ENCODE measurements at regions not wholly inside any gene's neighbourhood (a gene's known extent, or its start where the extent isn't known, plus 50 kb on each side); places are given as distances from the start of the nearest gene placed in this dataset.

- POLR2A ChIA-PET = no interaction called here
- TF ChIP-seq MAX (IDR thresholded peaks at IDR 0.05; ENCODE audit: insufficient read depth, insufficient read length) = no peak
- intact Hi-C loops (cut with micrococcal nuclease) = no loop called here
Observed at GRCh38 chr9:28293369-28294090, 720.2 kb upstream of the C9orf72 start.

GRCh38 chr9:28301281-28301680 is 728.0 kb upstream of the C9orf72 start:
- Histone ChIP-seq H3K36me3 (ENCODE audit: control insufficient read depth in 2 of 2, extremely low read depth in 1 of 2, insufficient read depth in 2 of 2, low read length in 2 of 2) (no peaks in the 10 kb centered on the region), H3K9ac (replicated peaks; ENCODE audit: extremely low read depth, insufficient read depth, low read length) (no peak overlapping the region), H3K4me3 (replicated peaks in 1 of 3; ENCODE audit: insufficient read depth in 1 of 3, low read depth in 1 of 3, low read length in 3 of 3) (no peak overlapping the region), H2AFZ (ENCODE audit: low read depth, low read length) (no peak overlapping the region), H3K27ac (ENCODE audit: insufficient read depth, low read depth, low read length) (no peak overlapping the region), H3K9me1 (replicated peaks; ENCODE audit: control insufficient read depth, extremely low read depth, insufficient read depth, low read length) (no peaks in the 10 kb centered on the region), H3K4me1 (ENCODE audit: control insufficient read depth, extremely low read depth, insufficient read depth, low read length) (no peaks in the 10 kb centered on the region), H3K79me2 (ENCODE audit: control insufficient read depth, insufficient read depth, low read length) (no peaks in the 10 kb centered on the region), H4K20me1 (replicated peaks; ENCODE audit: control insufficient read depth, extremely low read depth, insufficient read depth, low read length) (no peaks in the 10 kb centered on the region), H3K9me3 (replicated peaks; ENCODE audit: control insufficient read depth, insufficient read depth, low read length) (no peaks in the 10 kb centered on the region), H3K4me2 (ENCODE audit: insufficient read depth, low read length) (no peak overlapping the region), H3K27me3 (ENCODE audit: control insufficient read depth in 2 of 2, insufficient read depth in 2 of 2, low read length in 2 of 2) (no peaks in the 10 kb centered on the region)
- ChIA-PET POLR2A (no interaction called here), CTCF (no interaction called here)
- TF ChIP-seq CTCF (IDR thresholded peaks at IDR 0.05; ENCODE audit: extremely low read depth in 1 of 2, insufficient read depth in 1 of 2, low read depth in 1 of 2, low read length in 2 of 2) = no peak
- no peak for TF ChIP-seq GATA2 (IDR thresholded peaks at IDR 0.05; ENCODE audit: insufficient read depth, insufficient read length, low read depth, low read length)
- no peak for TF ChIP-seq FOS (IDR thresholded peaks at IDR 0.05; ENCODE audit: borderline replicate concordance, insufficient read depth, low read length)
- no peak for TF ChIP-seq POLR2A (IDR thresholded peaks at IDR 0.05; ENCODE audit: low read depth, low read length)
- TF ChIP-seq JUN (IDR thresholded peaks at IDR 0.05; ENCODE audit: borderline replicate concordance, insufficient read depth, insufficient read length, low read depth) = no peak
- no peak for TF ChIP-seq EZH2 (IDR thresholded peaks at IDR 0.05; ENCODE audit: borderline replicate concordance, low read depth, low read length, severe bottlenecking)
- TF ChIP-seq POLR2AphosphoS5 (IDR thresholded peaks at IDR 0.05; ENCODE audit: insufficient read depth, low read depth, low read length) = no peak
- no peak for TF ChIP-seq MAX (IDR thresholded peaks at IDR 0.05; ENCODE audit: insufficient read depth, insufficient read length)
- no peak for TF ChIP-seq MYC (IDR thresholded peaks at IDR 0.05; ENCODE audit: low read depth, low read length)
- FAIRE-seq (no peak), DNase-seq (ENCODE audit: low read depth, low spot score) (no peak)
- no TSS peak for BruUV-seq (replicated peaks)
- intact Hi-C loops (cut with micrococcal nuclease) = no loop called here
- dilution Hi-C loops (cut with MboI; ENCODE audit: extremely low pct_ligation_motif_present, low sequenced_read_pairs) = no loop called here

More at GRCh38 chr9:28293369-28294090, 720.2 kb upstream of the C9orf72 start:
- dilution Hi-C loops (cut with MboI; ENCODE audit: extremely low pct_ligation_motif_present, low sequenced_read_pairs) = no loop called here
- FAIRE-seq (no peak), DNase-seq (ENCODE audit: low read depth, low spot score) (no peak)
- no peak overlapping the region for H3K27ac ChIP-seq (ENCODE audit: insufficient read depth, low read depth, low read length)
- BruUV-seq (replicated peaks) = no TSS peak
- no peaks in the 10 kb centered on the region for H3K9me3 ChIP-seq (replicated peaks; ENCODE audit: control insufficient read depth, insufficient read depth, low read length)
- H3K9ac ChIP-seq (replicated peaks; ENCODE audit: extremely low read depth, insufficient read depth, low read length) = no peak overlapping the region
- H3K79me2 ChIP-seq (ENCODE audit: control insufficient read depth, insufficient read depth, low read length) = no peaks in the 10 kb centered on the region
- no peak overlapping the region for H3K4me2 ChIP-seq (ENCODE audit: insufficient read depth, low read length)
- no peaks in the 10 kb centered on the region for H3K27me3 ChIP-seq (ENCODE audit: control insufficient read depth in 2 of 2, insufficient read depth in 2 of 2, low read length in 2 of 2)
- H3K4me3 ChIP-seq (replicated peaks in 1 of 3; ENCODE audit: insufficient read depth in 1 of 3, low read depth in 1 of 3, low read length in 3 of 3) = no peak overlapping the region
- H3K9me1 ChIP-seq (replicated peaks; ENCODE audit: control insufficient read depth, extremely low read depth, insufficient read depth, low read length) = no peaks in the 10 kb centered on the region
- H2AFZ ChIP-seq (ENCODE audit: low read depth, low read length) = no peak overlapping the region
- CTCF ChIA-PET = no interaction called here
- H3K36me3 ChIP-seq (ENCODE audit: control insufficient read depth in 2 of 2, extremely low read depth in 1 of 2, insufficient read depth in 2 of 2, low read length in 2 of 2) = no peaks in the 10 kb centered on the region
- no peaks in the 10 kb centered on the region for H4K20me1 ChIP-seq (replicated peaks; ENCODE audit: control insufficient read depth, extremely low read depth, insufficient read depth, low read length)
- H3K4me1 ChIP-seq (ENCODE audit: control insufficient read depth, extremely low read depth, insufficient read depth, low read length) = no peaks in the 10 kb centered on the region
